ENCODE measurements at regions not wholly inside any gene's neighbourhood (a gene's known extent, or its start where the extent isn't known, plus 50 kb on each side); places are given as distances from the start of the nearest gene placed in this dataset.

- TF ChIP-seq, protein P1, sequence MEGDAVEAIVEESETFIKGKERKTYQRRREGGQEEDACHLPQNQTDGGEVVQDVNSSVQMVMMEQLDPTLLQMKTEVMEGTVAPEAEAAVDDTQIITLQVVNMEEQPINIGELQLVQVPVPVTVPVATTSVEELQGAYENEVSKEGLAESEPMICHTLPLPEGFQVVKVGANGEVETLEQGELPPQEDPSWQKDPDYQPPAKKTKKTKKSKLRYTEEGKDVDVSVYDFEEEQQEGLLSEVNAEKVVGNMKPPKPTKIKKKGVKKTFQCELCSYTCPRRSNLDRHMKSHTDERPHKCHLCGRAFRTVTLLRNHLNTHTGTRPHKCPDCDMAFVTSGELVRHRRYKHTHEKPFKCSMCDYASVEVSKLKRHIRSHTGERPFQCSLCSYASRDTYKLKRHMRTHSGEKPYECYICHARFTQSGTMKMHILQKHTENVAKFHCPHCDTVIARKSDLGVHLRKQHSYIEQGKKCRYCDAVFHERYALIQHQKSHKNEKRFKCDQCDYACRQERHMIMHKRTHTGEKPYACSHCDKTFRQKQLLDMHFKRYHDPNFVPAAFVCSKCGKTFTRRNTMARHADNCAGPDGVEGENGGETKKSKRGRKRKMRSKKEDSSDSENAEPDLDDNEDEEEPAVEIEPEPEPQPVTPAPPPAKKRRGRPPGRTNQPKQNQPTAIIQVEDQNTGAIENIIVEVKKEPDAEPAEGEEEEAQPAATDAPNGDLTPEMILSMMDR (IDR thresholded peaks at IDR 0.05; ENCODE audit: low read depth, low read length, missing control alignments): no peak
- no peak for DNase-seq (ENCODE audit: low read depth)
Measured at GRCh38 chr6:165229216-165229615, 80.2 kb downstream of the C6orf118 start.

GRCh38 chr6:165227644-165228329 lies 81.6 kb downstream of the C6orf118 start:
- TF ChIP-seq, protein P1 (IDR thresholded peaks at IDR 0.05; ENCODE audit: low read depth, low read length, missing control alignments): no peak
- H3K4me3 ChIP-seq (ENCODE audit: low read depth, low read length): no peak overlapping the region
- no peak for DNase-seq (ENCODE audit: low read depth)

More at GRCh38 chr6:165229216-165229615, 80.2 kb downstream of the C6orf118 start:
- H3K4me3 ChIP-seq (ENCODE audit: low read depth, low read length): no peak overlapping the region

GRCh38 chr6:165223736-165224135 lies 85.7 kb downstream of the C6orf118 start:
- no peak for DNase-seq (ENCODE audit: low read depth)
- TF ChIP-seq, protein P1 (IDR thresholded peaks at IDR 0.05; ENCODE audit: low read depth, low read length, missing control alignments): no peak
- no peak overlapping the region for H3K4me3 ChIP-seq (ENCODE audit: low read depth, low read length)

- DNase-seq (ENCODE audit: low read depth): no peak
- H3K4me3 ChIP-seq (ENCODE audit: low read depth, low read length): no peak overlapping the region
- TF ChIP-seq, protein P1 (IDR thresholded peaks at IDR 0.05; ENCODE audit: low read depth, low read length, missing control alignments): no peak
Measured at GRCh38 chr6:165223101-165223500, 86.3 kb downstream of the C6orf118 start.

DNA sequence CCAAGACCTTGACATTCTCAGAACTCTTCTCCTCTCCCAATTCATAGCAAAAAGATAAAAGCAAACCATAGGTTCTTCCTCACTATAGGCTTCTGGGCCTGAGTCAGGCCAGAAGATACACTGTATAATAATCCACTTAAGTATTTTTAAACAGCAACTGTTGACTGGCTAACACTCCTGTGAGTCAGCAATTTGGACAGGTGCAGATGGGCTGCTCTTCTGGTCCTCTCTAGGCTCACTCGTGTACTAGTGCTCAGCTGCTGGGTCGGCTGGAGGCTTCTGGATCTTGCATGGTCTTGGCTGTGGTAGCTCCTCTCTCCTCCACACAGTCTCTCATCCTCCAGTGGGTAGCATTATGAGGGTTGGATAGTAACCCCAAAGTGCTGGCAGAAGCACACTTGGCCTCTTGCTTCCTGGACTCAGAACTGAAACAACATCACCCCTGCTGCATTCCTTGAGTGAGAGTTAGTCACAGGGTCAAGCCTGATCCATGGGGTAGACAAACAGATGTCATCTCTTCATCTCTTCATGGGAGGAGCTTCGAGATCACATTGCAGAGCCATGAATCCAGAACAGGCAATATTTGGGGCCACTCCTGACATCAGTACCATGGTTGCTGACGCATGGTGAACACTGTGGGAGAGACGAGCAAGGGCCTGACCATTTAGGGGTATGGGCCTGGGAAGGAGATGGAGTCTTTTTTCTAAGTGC lies 86.9 kb downstream of the C6orf118 start:
- TF ChIP-seq, protein P1 (IDR thresholded peaks at IDR 0.05; ENCODE audit: low read depth, low read length, missing control alignments): no peak
- DNase-seq (ENCODE audit: low read depth): no peak
- H3K4me3 ChIP-seq (ENCODE audit: low read depth, low read length): no peak overlapping the region

DNA sequence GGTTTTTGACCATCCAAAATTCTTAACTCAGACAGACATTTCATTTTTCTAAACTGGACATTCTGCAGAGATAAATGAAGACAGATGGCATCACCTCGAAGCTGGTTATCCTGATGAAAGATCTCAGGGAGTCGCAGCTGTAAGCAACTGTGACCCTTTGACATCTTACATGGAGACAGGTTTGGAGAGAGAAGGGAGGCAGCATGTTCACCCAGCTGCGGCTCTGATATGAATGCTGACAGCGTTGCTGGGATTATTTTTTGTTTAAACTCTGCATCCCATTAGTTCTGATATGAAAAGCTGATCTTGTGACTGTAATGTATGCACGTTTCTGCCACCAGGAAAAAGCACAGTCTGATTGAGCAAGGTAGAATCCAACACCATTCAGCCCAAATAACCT lies 89.4 kb downstream of the C6orf118 start:
- DNase-seq (ENCODE audit: low read depth): no peak
- H3K4me3 ChIP-seq (ENCODE audit: low read depth, low read length): no peak overlapping the region
- TF ChIP-seq, protein P1 (IDR thresholded peaks at IDR 0.05; ENCODE audit: low read depth, low read length, missing control alignments): no peak

Measured in GM12864 (cell line).